ENCODE measurements at regions not wholly inside any gene's neighbourhood (a gene's known extent, or its start where the extent isn't known, plus 50 kb on each side); places are given as distances from the start of the nearest gene placed in this dataset.

GRCh38 chr15:88389120-88389519, 78.1 kb downstream of the MRPL46 start:
- WGBS, 5 donors, result 92 to 98% (median 96%) methylated on average over 5 of the region's 5 CpGs
- no peak for TF ChIP-seq POLR2A (IDR thresholded peaks at IDR 0.05)
- TF ChIP-seq CTCF (IDR thresholded peaks at IDR 0.05 in 8 of 11, conservative IDR thresholded peaks at IDR 0.05 in 3 of 11), result no peak
- no peak for TF ChIP-seq POLR2AphosphoS5 (IDR thresholded peaks at IDR 0.05)
- Histone ChIP-seq H3K4me1 (no peaks in the 10 kb centered on the region), H3K27ac (no peak overlapping the region), H3K9me3 (no peaks in the 10 kb centered on the region), H3K27me3 (replicated peaks in 1 of 7) (peaks cover 0 to 15% (median 0%) of the 10 kb centered on the region in 7 donors), H3K4me3 (no peak overlapping the region), H3K36me3 (no peaks in the 10 kb centered on the region)
- intact Hi-C loops (cut with DNase I; ENCODE audit: low total_unique reads), result no loop called here
- no peak for DNase-seq

DNA sequence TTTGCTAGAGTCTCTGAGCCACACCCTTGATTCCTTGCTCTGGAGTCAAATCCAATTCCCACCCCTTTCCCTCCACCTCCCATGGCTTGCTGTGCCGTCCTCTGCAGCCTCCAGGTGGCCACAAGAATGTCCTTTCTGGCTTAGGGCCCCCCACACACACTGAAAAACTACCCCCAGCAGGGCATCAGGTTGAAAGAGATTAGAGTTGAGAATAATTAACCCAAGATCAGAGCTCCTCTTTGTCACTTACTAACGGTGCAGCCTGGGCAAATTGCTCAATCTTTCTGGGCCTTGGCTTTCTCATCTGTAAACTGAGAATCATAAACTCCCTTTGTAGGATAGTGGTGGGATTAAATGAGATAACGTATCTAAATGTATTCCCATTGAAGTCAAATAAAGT, 78.5 kb downstream of the MRPL46 start:
- H3K36me3 ChIP-seq, result no peaks in the 10 kb centered on the region
- no peaks in the 10 kb centered on the region for H3K9me3 ChIP-seq
- no peaks in the 10 kb centered on the region for H3K4me1 ChIP-seq
- H3K27ac ChIP-seq, result no peak overlapping the region
- DNase-seq, result no peak
- 42 to 66% (median 46%) methylated on average over 3 of the region's 3 CpGs for WGBS, 5 donors
- H3K27me3 ChIP-seq (replicated peaks in 1 of 7), result peaks cover 0 to 15% (median 0%) of the 10 kb centered on the region in 7 donors
- no peak overlapping the region for H3K4me3 ChIP-seq
- TF ChIP-seq POLR2A (IDR thresholded peaks at IDR 0.05) (no peak), CTCF (IDR thresholded peaks at IDR 0.05 in 8 of 11, conservative IDR thresholded peaks at IDR 0.05 in 3 of 11) (no peak), POLR2AphosphoS5 (IDR thresholded peaks at IDR 0.05) (no peak)
- intact Hi-C loops (cut with DNase I; ENCODE audit: low total_unique reads), result no loop called here

GRCh38 chr15:88385078-88385700, 82.0 kb downstream of the MRPL46 start:
- no peak overlapping the region for H3K4me3 ChIP-seq
- H3K27ac ChIP-seq, result no peak overlapping the region
- no peaks in the 10 kb centered on the region for H3K36me3 ChIP-seq
- WGBS, 5 donors, result 33 to 56% (median 46%) methylated on average over 2 of the region's 2 CpGs
- TF ChIP-seq CTCF (IDR thresholded peaks at IDR 0.05 in 8 of 11, conservative IDR thresholded peaks at IDR 0.05 in 3 of 11) (no peak), POLR2A (IDR thresholded peaks at IDR 0.05) (no peak), POLR2AphosphoS5 (IDR thresholded peaks at IDR 0.05) (no peak)
- DNase-seq, result no peak
- H3K9me3 ChIP-seq, result no peaks in the 10 kb centered on the region
- peaks cover 0 to 22% (median 0%) of the 10 kb centered on the region in 7 donors for H3K27me3 ChIP-seq (replicated peaks in 1 of 7)
- intact Hi-C loops (cut with DNase I; ENCODE audit: low total_unique reads), result no loop called here
- no peaks in the 10 kb centered on the region for H3K4me1 ChIP-seq

GRCh38 chr15:88383354-88383753, 83.8 kb downstream of the MRPL46 start:
- intact Hi-C loops (cut with DNase I; ENCODE audit: low total_unique reads), result no loop called here
- Histone ChIP-seq H3K36me3 (no peaks in the 10 kb centered on the region), H3K4me1 (no peaks in the 10 kb centered on the region), H3K27ac (no peak overlapping the region), H3K4me3 (no peak overlapping the region), H3K9me3 (no peaks in the 10 kb centered on the region), H3K27me3 (replicated peaks in 1 of 7) (peaks cover 0 to 30% (median 0%) of the 10 kb centered on the region in 7 donors)
- no peak for DNase-seq
- TF ChIP-seq POLR2A (IDR thresholded peaks at IDR 0.05) (no peak), CTCF (IDR thresholded peaks at IDR 0.05 in 8 of 11, conservative IDR thresholded peaks at IDR 0.05 in 3 of 11) (no peak), POLR2AphosphoS5 (IDR thresholded peaks at IDR 0.05) (no peak)
- WGBS, 5 donors, result 72 to 100% (median 92%) methylated on average over 1 of the region's 1 CpG
